ENCODE measurements at regions not wholly inside any gene's neighbourhood (a gene's known extent, or its start where the extent isn't known, plus 50 kb on each side); places are given as distances from the start of the nearest gene placed in this dataset.

- TF ChIP-seq, protein P1, sequence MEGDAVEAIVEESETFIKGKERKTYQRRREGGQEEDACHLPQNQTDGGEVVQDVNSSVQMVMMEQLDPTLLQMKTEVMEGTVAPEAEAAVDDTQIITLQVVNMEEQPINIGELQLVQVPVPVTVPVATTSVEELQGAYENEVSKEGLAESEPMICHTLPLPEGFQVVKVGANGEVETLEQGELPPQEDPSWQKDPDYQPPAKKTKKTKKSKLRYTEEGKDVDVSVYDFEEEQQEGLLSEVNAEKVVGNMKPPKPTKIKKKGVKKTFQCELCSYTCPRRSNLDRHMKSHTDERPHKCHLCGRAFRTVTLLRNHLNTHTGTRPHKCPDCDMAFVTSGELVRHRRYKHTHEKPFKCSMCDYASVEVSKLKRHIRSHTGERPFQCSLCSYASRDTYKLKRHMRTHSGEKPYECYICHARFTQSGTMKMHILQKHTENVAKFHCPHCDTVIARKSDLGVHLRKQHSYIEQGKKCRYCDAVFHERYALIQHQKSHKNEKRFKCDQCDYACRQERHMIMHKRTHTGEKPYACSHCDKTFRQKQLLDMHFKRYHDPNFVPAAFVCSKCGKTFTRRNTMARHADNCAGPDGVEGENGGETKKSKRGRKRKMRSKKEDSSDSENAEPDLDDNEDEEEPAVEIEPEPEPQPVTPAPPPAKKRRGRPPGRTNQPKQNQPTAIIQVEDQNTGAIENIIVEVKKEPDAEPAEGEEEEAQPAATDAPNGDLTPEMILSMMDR (IDR thresholded peaks at IDR 0.05), result no peak
- TF ChIP-seq ZFX (IDR thresholded peaks at IDR 0.05; ENCODE audit: borderline replicate concordance), result no peak
Measured at GRCh38 chr11:92727769-92728168, 241.7 kb upstream of the MTNR1B start.
